8988T (cell line): ENCODE measurements at regions not wholly inside any gene's neighbourhood (a gene's known extent, or its start where the extent isn't known, plus 50 kb on each side); places are given as distances from the start of the nearest gene placed in this dataset.

Experiments used
- DNase-seq: peaks from one replicate; pipeline ENCODE4 v3.0.0; 2011

GRCh38 chr17:5822281-5823060 is 238.2 kb upstream of the NLRP1 start:
- no peak for DNase-seq

GRCh38 chr17:5823219-5823618 is 238.9 kb upstream of the NLRP1 start:
- DNase-seq = no peak

GRCh38 chr17:5825717-5826330 is 241.5 kb upstream of the NLRP1 start:
- no peak for DNase-seq

GRCh38 chr17:5826384-5826783 is 242.1 kb upstream of the NLRP1 start:
- DNase-seq = no peak

- DNase-seq = no peak
Observed at GRCh38 chr17:5830921-5831320, 239.3 kb upstream of the WSCD1 start.

GRCh38 chr17:5832886-5833285 is 237.3 kb upstream of the WSCD1 start:
- no peak for DNase-seq

GRCh38 chr17:5837055-5837491 is 233.1 kb upstream of the WSCD1 start:
- DNase-seq = no peak

- no peak for DNase-seq
Observed at GRCh38 chr17:5838661-5839300, 231.4 kb upstream of the WSCD1 start.

GRCh38 chr17:5840811-5841446 is 229.2 kb upstream of the WSCD1 start:
- no peak for DNase-seq

GRCh38 chr17:5841862-5842261 is 228.3 kb upstream of the WSCD1 start:
- no peak for DNase-seq

- DNase-seq = no peak
Observed at GRCh38 chr17:5843366-5844026, 226.7 kb upstream of the WSCD1 start.

- no peak for DNase-seq
Observed at GRCh38 chr17:5846001-5846400, 224.2 kb upstream of the WSCD1 start.

- DNase-seq = no peak
Observed at GRCh38 chr17:5854871-5855554, 215.2 kb upstream of the WSCD1 start.

GRCh38 chr17:5861246-5861645 is 208.9 kb upstream of the WSCD1 start:
- no peak for DNase-seq

- DNase-seq = no peak
Observed at GRCh38 chr17:5861854-5862253, 208.3 kb upstream of the WSCD1 start.

- DNase-seq = no peak
Observed at GRCh38 chr17:5862395-5862794, 207.8 kb upstream of the WSCD1 start.

GRCh38 chr17:5864741-5865657 is 205.2 kb upstream of the WSCD1 start:
- no peak for DNase-seq

GRCh38 chr17:5866978-5867377 is 203.2 kb upstream of the WSCD1 start:
- no peak for DNase-seq

GRCh38 chr17:5869041-5869745 is 201.0 kb upstream of the WSCD1 start:
- DNase-seq = no peak

- no peak for DNase-seq
Observed at GRCh38 chr17:5870231-5870953, 199.8 kb upstream of the WSCD1 start.
